ENCODE measurements at regions not wholly inside any gene's neighbourhood (a gene's known extent, or its start where the extent isn't known, plus 50 kb on each side); places are given as distances from the start of the nearest gene placed in this dataset.

DNA sequence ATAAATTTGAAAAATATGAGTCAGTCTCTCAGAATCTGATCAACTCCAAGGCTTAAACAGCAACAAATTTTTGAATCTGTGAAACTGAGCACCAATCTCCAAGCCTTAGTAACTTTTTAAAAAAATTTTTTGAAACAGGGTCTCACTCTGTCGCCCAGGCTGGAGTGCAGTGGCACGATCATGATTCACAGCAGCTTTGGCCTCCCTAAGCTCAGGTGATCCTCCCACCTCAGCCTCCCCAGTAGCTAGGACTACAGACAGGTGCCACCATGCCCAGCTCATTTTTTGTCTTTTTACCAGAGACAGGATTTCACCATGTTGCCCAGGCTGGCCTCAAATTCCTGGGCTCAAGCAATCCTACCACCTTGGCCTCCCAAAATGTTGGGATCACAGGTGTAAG is 207.9 kb upstream of the TCF21 start:
- no peak for TF ChIP-seq CTCF (IDR thresholded peaks at IDR 0.05; ENCODE audit: extremely low read depth, insufficient read depth, missing control alignments)
- in situ Hi-C loops (cut with MboI; ENCODE audit: low pct_unique_long_range_greater_than_20kb, low sequenced_read_pairs, unreplicated experiment), result no loop called here
- DNase-seq (ENCODE audit: low spot score), result no peak

DNA sequence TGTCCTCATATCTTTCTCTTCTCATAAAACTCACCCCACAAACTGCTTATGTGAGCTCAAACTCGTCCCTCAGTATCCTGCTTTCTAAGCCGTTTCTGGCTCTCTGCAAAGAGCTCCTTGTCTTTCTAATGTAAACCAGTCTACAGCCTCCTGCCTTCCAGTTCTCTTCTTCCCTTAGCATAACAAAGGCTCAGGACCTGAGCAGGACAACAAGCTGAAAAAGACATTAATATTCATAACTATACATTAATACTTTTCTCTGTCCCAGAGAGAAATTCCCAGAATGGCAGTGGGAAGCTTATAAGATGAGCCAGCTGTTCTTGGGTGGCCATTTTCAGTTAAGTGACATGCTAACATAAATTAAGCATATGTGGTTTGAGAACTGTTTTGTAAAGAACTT is 207.0 kb upstream of the TCF21 start:
- DNase-seq (ENCODE audit: low spot score), result no peak
- no peak for TF ChIP-seq CTCF (IDR thresholded peaks at IDR 0.05; ENCODE audit: extremely low read depth, insufficient read depth, missing control alignments)
- in situ Hi-C loops (cut with MboI; ENCODE audit: low pct_unique_long_range_greater_than_20kb, low sequenced_read_pairs, unreplicated experiment), result no loop called here

GRCh38 chr6:133682506-133683307 is 206.2 kb upstream of the TCF21 start:
- in situ Hi-C loops (cut with MboI; ENCODE audit: low pct_unique_long_range_greater_than_20kb, low sequenced_read_pairs, unreplicated experiment), result no loop called here
- TF ChIP-seq CTCF (IDR thresholded peaks at IDR 0.05; ENCODE audit: extremely low read depth, insufficient read depth, missing control alignments), result no peak
- no peak for DNase-seq (ENCODE audit: low spot score)

DNA sequence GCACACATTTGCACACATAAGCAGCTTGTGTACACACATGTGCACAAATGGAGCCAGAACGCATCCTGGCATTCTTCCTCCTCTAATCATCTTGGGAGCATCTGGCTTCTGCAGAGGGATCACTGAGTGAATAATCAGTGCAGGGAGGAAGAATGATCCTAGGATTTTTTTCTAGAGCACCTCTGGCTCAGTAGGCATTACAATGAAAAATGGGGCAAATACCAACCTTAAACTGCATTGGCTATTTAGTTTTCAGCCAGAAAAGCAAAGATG is 205.7 kb upstream of the TCF21 start:
- TF ChIP-seq CTCF (IDR thresholded peaks at IDR 0.05; ENCODE audit: extremely low read depth, insufficient read depth, missing control alignments), result no peak
- in situ Hi-C loops (cut with MboI; ENCODE audit: low pct_unique_long_range_greater_than_20kb, low sequenced_read_pairs, unreplicated experiment), result no loop called here
- DNase-seq (ENCODE audit: low spot score), result no peak

- no peak for DNase-seq (ENCODE audit: low spot score)
- in situ Hi-C loops (cut with MboI; ENCODE audit: low pct_unique_long_range_greater_than_20kb, low sequenced_read_pairs, unreplicated experiment), result no loop called here
- no peak for TF ChIP-seq CTCF (IDR thresholded peaks at IDR 0.05; ENCODE audit: extremely low read depth, insufficient read depth, missing control alignments)
Observed at GRCh38 chr6:133683606-133684005, 205.3 kb upstream of the TCF21 start.

DNA sequence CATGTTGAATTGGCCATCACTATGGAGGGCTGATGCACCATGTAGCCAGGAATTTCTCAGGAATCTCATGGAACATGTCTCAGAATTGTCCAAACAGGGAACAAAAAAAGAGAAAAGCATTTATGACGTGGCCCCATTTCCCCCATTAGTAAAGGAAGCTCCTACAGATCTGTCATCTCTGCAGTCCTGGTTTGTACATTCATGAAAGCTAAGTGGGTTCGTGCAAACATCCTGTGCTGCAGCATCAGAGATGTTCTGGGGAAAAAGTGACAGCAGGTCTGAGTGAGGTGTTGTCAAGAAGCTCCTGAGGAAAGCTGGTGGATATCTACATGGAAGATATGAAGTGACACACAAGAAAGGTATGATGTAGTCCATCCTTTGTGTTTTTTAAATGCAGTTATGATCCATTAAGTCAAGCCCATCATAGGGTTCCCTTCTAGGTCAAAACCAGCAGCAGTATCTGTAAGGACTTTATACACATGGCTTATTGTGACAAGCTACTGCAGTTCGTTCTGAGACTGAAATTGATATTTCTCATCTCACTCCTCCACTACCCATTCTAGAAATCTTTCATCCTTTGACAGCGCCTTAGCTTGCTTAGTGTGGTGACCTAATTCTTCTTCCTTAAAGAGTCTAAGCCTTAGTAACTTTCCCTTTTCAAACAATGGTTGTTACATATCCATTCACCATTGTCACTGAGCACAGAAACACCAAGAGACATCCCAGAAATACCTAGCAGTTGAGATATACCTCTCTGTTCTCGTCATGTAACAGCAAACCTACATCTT is 200.0 kb upstream of the TCF21 start:
- DNase-seq (ENCODE audit: low spot score), result no peak
- TF ChIP-seq CTCF (IDR thresholded peaks at IDR 0.05; ENCODE audit: extremely low read depth, insufficient read depth, missing control alignments), result no peak
- in situ Hi-C loops (cut with MboI; ENCODE audit: low pct_unique_long_range_greater_than_20kb, low sequenced_read_pairs, unreplicated experiment), result no loop called here
